Esophagus (tissue), 2 donors: ENCODE measurements at regions not wholly inside any gene's neighbourhood (a gene's known extent, or its start where the extent isn't known, plus 50 kb on each side); places are given as distances from the start of the nearest gene placed in this dataset.
"Not testable (repeated sequence)": the region's sequence is repeated elsewhere in the genome, so short reads cannot be mapped to it uniquely, and the experiment has no call there.

Source experiments
- H3K27ac ChIP-seq, 2 donors: one replicate each; pipeline ENCODE4 v1.5.1; 2013; ENCODE audit warnings: low read depth in 2 of 2, mild to moderate bottlenecking in 2 of 2, inconsistent platforms in 1 of 2, low read length in 1 of 2, moderate library complexity in 1 of 2
- H3K27me3 ChIP-seq, 2 donors: one replicate each; pipeline ENCODE4 v1.6.1; 2013; ENCODE audit warnings: low read length in 2 of 2, control low read depth in 1 of 2, mild to moderate bottlenecking in 1 of 2; ENCODE audit not compliant: insufficient read depth in 2 of 2, control insufficient read depth in 1 of 2
- H3K36me3 ChIP-seq, 2 donors: one replicate each; pipeline ENCODE4 v1.6.1; 2013; ENCODE audit warnings: low read length in 1 of 2; ENCODE audit not compliant: control insufficient read depth in 2 of 2, insufficient read depth in 2 of 2
- H3K4me1 ChIP-seq, 2 donors: one replicate each; pipeline ENCODE4 v1.6.1; 2013; ENCODE audit warnings: low read length in 1 of 2; ENCODE audit not compliant: control insufficient read depth in 2 of 2, insufficient read depth in 2 of 2
- H3K4me3 ChIP-seq, 2 donors: one replicate each; pipeline ENCODE4 v1.5.1; 2013; ENCODE audit warnings: low read length in 2 of 2, mild to moderate bottlenecking in 2 of 2, low read depth in 1 of 2, moderate library complexity in 1 of 2
- H3K9me3 ChIP-seq, 2 donors: one replicate each; pipeline ENCODE4 v1.6.1; 2013; ENCODE audit warnings: mild to moderate bottlenecking in 2 of 2, low read depth in 1 of 2, low read length in 1 of 2, moderate library complexity in 1 of 2; ENCODE audit not compliant: control insufficient read depth in 2 of 2, insufficient read depth in 1 of 2
- WGBS, 2 donors: extraction: QIAGEN DNeasy Blood & Tissue Kit; methylation state at CpG; one replicate each; pipeline ENCODE4 v1.1.7; 2013; 5-methylcytosine and 5-hydroxymethylcytosine counted together
- donor health status: healthy with polysubstance abuse.
- donor health status: Bipolar disorder and iron deficiency.

DNA sequence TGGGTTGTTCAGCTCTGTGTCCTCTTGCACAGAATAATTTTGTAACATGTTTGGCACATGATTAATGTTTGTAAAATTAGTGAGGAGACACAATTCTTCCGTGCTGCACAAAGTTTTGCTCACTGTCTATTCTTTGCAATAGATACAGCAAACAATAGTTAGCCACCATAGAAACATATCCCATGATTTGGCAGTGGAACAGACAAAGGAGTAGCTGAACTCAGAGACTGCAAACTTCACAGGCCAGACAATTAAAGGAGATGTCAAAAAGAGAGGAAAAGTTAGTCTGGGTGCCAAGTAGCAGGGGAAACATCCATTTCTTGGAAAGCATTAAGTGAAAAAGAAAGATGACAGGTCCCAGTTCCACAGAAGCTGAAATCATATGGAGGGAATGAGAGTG, 267.4 kb upstream of the NRXN1 start:
- H3K27me3 ChIP-seq, result no peaks in the 10 kb centered on the region
- H3K36me3 ChIP-seq, result no peaks in the 10 kb centered on the region
- H3K9me3 ChIP-seq, result peaks cover 0 to 2% of the 10 kb centered on the region in 2 donors
- 27 to 32% methylated on average over 1 of the region's 1 CpG for WGBS, 2 donors
- H3K27ac ChIP-seq, result no peak overlapping the region
- no peak overlapping the region for H3K4me3 ChIP-seq
- no peaks in the 10 kb centered on the region for H3K4me1 ChIP-seq

DNA sequence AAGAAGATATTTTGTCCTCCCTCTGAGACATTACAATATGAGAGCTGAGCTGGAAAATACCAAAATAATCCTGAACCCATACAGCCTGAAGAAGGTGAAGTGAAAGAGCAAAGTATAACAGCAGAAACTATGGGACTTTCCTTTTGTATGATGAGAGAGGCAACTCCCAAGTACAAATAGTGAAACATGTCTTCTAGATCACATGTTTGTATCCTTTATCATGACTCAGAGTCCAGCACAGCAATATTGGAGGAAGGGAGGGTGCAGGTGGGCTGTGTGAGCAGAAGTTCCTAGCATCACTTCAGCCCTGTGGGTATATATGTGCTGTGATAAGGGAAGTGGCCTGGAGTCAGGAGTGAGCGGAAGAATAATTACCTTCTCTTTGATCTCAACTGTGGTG, 265.6 kb upstream of the NRXN1 start:
- WGBS, 2 donors, result 84 to 85% methylated on average over 1 of the region's 1 CpG
- H3K4me1 ChIP-seq, result no peaks in the 10 kb centered on the region
- H3K27ac ChIP-seq, result no peak overlapping the region
- H3K4me3 ChIP-seq, result no peak overlapping the region
- H3K36me3 ChIP-seq, result no peaks in the 10 kb centered on the region
- H3K9me3 ChIP-seq, result peaks cover 0 to 2% of the 10 kb centered on the region in 2 donors
- H3K27me3 ChIP-seq, result no peaks in the 10 kb centered on the region

DNA sequence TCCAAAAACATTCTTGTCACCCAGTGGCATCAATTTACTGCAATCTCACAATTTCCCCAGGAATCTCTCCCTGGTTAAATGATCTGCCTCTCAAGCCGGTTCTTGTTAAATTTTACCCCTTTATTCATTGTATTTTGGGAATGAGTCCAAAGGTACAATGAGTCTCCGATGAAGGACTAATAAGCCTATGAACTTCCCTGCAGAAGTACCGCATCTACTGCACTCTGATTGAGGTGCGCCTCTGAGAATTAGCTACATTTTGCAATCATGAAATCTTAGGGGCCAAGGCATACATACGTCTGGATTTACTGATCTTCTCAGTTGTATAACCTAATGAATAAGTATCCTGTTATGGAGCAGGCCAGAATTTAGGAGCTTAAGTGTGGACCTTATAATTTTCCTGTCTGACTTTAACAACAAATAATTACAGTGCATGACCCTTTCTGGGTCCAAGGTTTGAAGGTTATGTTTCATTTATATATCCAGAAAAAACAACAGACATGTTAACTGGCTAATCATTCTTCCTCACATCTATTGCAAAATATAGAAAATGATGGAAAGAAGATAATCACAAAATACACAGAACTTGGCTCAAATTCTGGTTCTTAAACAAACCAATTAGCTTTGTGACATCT, 261.8 kb upstream of the NRXN1 start:
- Histone ChIP-seq H3K27ac (no peak overlapping the region), H3K9me3 (no peaks in the 10 kb centered on the region), H3K36me3 (no peaks in the 10 kb centered on the region), H3K4me3 (no peak overlapping the region), H3K4me1 (no peaks in the 10 kb centered on the region), H3K27me3 (no peaks in the 10 kb centered on the region)
- 70 to 73% methylated on average over 5 of the region's 5 CpGs for WGBS, 2 donors

DNA sequence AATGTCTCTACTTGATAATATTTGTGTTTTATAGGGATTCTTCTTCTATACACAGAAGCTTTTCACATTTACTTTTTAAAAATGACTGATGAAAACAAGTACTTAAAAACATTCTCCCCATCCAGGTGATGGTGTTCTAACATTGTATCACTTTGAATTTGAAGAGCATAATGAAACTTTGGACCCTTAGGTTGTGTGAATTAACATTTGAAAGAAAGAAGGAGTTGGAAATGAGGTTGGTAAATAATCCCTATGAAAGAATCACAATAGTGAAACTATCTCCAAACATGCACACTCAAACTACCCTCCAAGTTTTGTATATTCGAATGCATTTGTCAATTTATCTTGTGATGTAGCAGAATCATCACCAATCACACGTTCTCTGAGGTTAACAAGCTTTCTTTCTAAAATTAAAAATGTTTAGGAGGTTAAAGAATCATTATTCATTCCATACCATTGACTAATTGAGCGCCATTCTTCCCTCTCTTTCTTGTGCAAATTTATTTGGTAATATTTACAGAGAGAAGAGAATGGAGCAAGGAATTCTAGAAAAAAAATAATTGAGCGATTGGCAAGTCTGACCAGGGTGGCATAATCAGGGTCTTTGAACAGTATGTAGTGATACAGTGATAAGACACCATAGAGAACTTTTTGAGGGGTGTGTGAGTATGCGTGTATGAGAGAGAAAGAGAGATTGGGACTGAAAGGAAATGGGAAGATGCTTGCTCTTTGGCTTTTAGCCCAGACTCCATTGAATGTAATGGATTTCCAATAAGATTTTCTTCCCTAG, 260.0 kb upstream of the NRXN1 start:
- Histone ChIP-seq H3K4me1 (no peaks in the 10 kb centered on the region), H3K27ac (no peak overlapping the region), H3K36me3 (no peaks in the 10 kb centered on the region), H3K27me3 (no peaks in the 10 kb centered on the region), H3K4me3 (no peak overlapping the region), H3K9me3 (no peaks in the 10 kb centered on the region)
- 57 to 59% methylated on average over 5 of the region's 5 CpGs for WGBS, 2 donors

DNA sequence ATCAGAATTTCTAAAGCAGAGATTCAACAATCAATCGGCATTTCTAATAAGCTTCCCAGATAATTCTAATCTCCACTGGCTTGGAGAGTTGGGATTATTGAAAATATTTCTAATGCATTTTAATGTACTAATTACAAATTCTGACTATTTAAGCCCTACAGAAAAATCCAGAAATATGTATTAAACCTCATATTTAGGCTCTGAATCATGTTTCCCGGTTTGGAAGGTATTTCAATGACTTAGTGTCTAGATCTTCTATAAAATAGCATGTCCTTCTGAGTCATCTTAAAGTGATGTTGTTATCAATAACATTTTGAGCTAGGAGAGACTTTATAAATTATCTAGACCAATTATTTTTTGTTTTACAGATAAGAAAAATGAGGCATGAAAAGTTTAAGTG, 258.8 kb upstream of the NRXN1 start:
- Histone ChIP-seq H3K4me3 (no peak overlapping the region), H3K27me3 (no peaks in the 10 kb centered on the region), H3K27ac (no peak overlapping the region), H3K9me3 (no peaks in the 10 kb centered on the region), H3K36me3 (no peaks in the 10 kb centered on the region), H3K4me1 (no peaks in the 10 kb centered on the region)
- 78 to 82% methylated on average over 2 of the region's 2 CpGs for WGBS, 2 donors

DNA sequence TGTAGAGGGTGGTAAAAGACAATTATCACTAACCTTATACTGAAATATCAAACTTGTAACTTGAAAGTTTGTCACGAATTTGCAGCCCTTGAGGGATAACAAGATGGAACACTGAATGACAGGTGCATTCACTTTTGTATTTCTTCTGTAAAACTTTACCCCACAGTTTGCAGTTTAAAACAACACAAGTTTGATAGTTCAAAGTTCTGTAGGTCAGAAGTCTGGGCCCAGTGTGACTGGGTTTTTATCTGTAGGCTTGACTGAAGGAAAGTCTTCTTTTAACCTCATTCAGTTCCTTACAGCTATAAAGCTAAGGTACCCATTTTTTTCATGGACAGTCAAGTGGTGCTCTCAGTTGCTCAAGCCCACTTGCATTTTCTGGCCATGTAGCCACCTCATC, 257.1 kb upstream of the NRXN1 start:
- Histone ChIP-seq H3K36me3 (no peaks in the 10 kb centered on the region), H3K4me1 (no peaks in the 10 kb centered on the region), H3K27me3 (no peaks in the 10 kb centered on the region), H3K4me3 (no peak overlapping the region), H3K27ac (no peak overlapping the region), H3K9me3 (no peaks in the 10 kb centered on the region)
- 63 to 68% methylated on average over 1 of the region's 1 CpG for WGBS, 2 donors

DNA sequence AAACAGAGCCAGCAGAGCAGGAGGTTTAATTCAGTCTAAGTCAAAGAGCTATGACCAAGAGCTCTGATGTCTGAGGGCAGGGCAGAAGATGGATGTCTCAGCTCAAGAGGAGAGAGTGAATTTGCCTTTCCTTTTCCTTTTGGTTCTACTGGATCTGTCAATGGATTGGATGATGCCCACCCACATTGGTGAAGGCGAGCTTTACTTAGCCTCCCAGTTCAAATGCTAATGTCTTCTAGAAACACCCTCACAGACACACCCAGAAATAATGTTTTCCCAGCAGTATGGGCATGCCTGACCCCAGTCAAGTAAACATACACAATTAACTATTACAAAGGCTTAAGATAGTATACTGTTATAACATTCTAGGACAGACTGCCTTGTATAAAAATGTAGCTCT, 236.3 kb upstream of the NRXN1 start:
- WGBS, 2 donors, result 50 to 69% methylated on average over 1 of the region's 1 CpG
- Histone ChIP-seq H3K4me3 (no peak overlapping the region), H3K4me1 (no peaks in the 10 kb centered on the region), H3K36me3 (no peaks in the 10 kb centered on the region), H3K27me3 (no peaks in the 10 kb centered on the region), H3K27ac (no peak overlapping the region), H3K9me3 (no peaks in the 10 kb centered on the region)

DNA sequence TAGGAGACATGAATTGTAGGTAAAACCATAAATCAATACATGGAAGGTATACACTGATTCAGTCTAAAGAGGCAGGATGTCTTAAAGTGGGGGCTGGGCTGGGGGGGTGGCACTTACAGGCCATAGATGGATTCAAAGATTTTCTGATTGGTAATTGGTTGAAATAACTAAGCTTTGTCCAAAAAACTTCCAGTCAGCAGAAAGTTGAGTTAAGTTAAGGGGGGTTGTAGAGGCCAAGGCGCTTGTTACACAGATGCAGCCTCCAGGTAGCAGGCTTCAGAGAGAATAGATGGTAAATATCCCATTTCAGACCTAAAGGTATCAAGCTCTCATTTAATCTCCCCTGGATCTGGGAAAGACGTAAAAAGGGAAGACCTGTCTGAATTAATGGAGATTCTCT, 233.6 kb upstream of the NRXN1 start:
- Histone ChIP-seq H3K27ac (no peak overlapping the region), H3K4me1 (no peaks in the 10 kb centered on the region), H3K9me3 (no peaks in the 10 kb centered on the region), H3K4me3 (no peak overlapping the region), H3K27me3 (no peaks in the 10 kb centered on the region), H3K36me3 (no peaks in the 10 kb centered on the region)
- 88 to 89% methylated on average over 2 of the region's 2 CpGs for WGBS, 2 donors

DNA sequence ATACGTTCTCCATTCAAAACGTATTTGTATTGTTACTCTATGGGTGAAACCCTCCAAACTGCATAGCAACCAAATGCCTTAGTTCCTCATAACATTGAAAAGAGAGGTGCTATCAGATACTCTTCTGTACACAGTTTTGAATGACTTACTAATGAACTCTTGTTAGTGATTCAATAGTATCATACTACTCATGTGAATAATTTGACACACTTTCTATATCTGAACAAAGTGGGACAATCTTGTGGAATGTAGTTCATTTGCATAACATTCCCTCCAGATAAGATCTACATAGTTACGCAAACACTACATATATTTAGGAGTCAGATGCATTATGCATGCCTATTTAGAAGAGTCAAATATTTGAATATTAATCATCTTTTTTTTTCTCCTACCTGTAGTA, 232.0 kb upstream of the NRXN1 start:
- Histone ChIP-seq H3K27me3 (no peaks in the 10 kb centered on the region), H3K4me3 (no peak overlapping the region), H3K9me3 (no peaks in the 10 kb centered on the region), H3K36me3 (no peaks in the 10 kb centered on the region), H3K4me1 (no peaks in the 10 kb centered on the region), H3K27ac (no peak overlapping the region)
- WGBS, 2 donors, result 74 to 76% methylated on average over 3 of the region's 3 CpGs

DNA sequence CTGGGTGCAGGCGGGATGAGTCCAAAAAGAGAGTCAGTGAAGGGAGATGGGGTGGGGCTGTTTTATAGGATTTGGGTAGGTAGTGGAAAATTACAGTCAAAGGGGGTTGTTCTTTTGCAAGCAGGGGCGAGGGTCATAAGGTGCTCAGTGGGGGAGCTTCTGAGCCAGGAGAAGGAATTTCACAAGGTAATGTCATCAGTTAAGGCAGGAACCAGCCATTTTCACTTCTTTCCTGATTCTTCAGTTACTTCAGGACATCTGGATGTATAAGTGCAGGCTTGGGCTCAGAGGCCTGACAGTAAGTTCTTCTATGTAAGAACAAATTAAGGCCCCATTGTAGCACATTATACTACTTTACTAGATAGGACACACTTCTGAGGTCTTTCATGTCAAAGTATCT, 231.2 kb upstream of the NRXN1 start:
- not testable (repeated sequence) for H3K9me3 ChIP-seq, H3K27me3 ChIP-seq, H3K4me3 ChIP-seq, H3K4me1 ChIP-seq, H3K27ac ChIP-seq, H3K36me3 ChIP-seq
- WGBS, 2 donors, result 72 to 77% methylated on average over 2 of the region's 2 CpGs
